Ishikawa (cell line): ENCODE measurements at regions not wholly inside any gene's neighbourhood (a gene's known extent, or its start where the extent isn't known, plus 50 kb on each side); places are given as distances from the start of the nearest gene placed in this dataset.

Experiments used
- FOXM1 ChIP-seq: IDR thresholded peaks from 2 replicates; pipeline ENCODE4 v1.6.1; 2012; ENCODE audit warnings: low read depth, borderline replicate concordance
- RAD21 ChIP-seq: IDR thresholded peaks from 2 replicates; pipeline ENCODE4 v1.6.1; 2012; ENCODE audit warnings: low read depth
- TCF12 ChIP-seq: IDR thresholded peaks from 2 replicates; pipeline ENCODE4 v1.6.1; 2012; ENCODE audit warnings: low read depth

- no peak for TF ChIP-seq RAD21
- no peak for TF ChIP-seq FOXM1
- TF ChIP-seq TCF12, result no peak
These were observed 490.2 kb downstream of the EBF1 start for GRCh38 chr5:158609333-158610050.
